Lung microvascular endothelial cell (primary cell): ENCODE measurements at regions not wholly inside any gene's neighbourhood (a gene's known extent, or its start where the extent isn't known, plus 50 kb on each side); places are given as distances from the start of the nearest gene placed in this dataset.

Source experiments
- DNase-seq, 2 donors: peaks; one replicate each; pipeline versions ENCODE4 v3.0.0 to v3.0.0-alpha.2; 2010; ENCODE audit warnings: low read depth in 2 of 2

- DNase-seq = no peak
Observed at GRCh38 chr11:86726770-86727504, 54.5 kb upstream of the ME3 start.

GRCh38 chr11:86726118-86726753, 53.8 kb upstream of the ME3 start:
- DNase-seq = no peak

GRCh38 chr11:86724137-86724536, 51.7 kb upstream of the ME3 start:
- no peak for DNase-seq

GRCh38 chr11:86723281-86723680, 50.9 kb upstream of the ME3 start:
- no peak for DNase-seq

- no peak for DNase-seq
Observed at GRCh38 chr11:86722748-86723147, 50.3 kb upstream of the ME3 start.
